Dermis blood vessel endothelial cell (primary cell): ENCODE measurements at regions not wholly inside any gene's neighbourhood (a gene's known extent, or its start where the extent isn't known, plus 50 kb on each side); places are given as distances from the start of the nearest gene placed in this dataset.

Experiments
- DNase-seq: peaks from one replicate; pipeline ENCODE4 v3.0.0; 2010

DNA sequence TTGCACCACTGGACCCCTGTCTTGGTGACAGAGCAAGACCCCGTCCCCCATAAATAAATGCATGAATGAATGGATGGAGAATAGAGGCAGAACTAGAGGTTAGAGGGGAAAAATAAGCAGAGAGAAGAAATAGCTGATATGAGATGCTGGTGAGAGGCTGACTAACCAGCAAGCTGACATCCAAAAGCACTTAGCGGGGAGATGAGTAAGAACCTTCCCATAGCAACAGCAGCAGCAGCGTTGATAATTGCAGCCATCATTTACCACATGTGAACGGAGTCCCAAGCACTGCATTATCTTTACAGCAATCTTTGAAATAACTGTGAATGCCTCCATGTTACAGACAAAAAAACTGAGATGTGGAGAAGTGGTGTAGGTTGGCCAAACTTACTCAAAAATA is 777.3 kb upstream of the EEF2KMT start:
- DNase-seq = no peak

DNA sequence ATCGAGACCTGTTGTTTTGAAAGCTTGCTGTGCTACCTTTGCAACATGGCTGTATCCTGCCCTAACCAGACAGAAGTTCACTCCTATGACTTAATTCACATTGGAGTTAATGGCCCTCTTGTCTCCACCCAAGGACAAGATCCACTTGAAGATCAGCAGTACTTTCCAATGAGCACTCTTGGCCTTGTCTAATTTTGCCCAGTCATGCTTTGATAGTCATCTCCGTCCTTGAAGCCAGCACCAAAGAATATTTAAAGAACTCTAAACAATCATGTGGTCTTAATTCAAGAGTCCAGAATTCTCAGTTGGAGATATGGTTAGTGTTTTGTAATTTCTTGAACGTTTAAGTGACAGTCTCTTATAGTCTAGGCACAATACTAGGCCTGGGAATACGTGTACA is 775.6 kb upstream of the EEF2KMT start:
- DNase-seq = no peak

DNA sequence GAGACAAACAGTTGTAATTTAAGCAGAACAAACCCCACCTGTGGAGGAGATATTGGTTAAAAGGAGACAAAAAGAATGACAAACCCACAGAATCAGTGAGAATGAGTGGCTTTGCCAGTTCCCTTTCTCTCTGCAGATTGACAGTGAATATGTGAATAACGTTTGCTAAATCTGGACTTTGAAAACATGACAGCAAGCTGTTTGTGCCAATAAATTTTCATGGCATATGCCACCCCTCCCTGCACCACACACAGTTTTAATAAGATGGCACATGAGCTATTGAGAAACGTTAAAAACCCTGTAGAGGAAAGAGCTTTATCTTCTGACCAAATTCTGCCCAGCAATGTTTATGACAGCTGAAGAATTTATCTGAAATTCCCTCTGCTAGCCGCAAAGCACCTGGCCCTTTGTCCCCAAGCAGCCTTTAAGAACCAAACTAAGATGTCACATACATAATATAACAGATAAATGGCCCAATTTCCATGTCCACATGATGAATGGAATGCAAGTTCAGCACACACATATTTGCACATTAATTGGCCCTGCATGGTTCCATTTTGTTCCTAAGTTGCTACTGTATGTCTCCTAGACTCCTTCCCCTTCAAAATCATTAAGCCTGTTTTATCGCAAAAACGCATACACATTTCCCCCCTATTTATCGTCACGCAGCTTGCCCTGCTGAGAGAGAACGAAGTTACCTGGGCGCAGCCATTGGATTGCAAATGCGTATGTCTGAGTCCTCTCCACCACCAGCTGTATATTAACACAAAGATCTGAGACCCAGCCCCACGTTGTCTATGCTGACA is 773.5 kb upstream of the EEF2KMT start:
- DNase-seq = no peak

DNA sequence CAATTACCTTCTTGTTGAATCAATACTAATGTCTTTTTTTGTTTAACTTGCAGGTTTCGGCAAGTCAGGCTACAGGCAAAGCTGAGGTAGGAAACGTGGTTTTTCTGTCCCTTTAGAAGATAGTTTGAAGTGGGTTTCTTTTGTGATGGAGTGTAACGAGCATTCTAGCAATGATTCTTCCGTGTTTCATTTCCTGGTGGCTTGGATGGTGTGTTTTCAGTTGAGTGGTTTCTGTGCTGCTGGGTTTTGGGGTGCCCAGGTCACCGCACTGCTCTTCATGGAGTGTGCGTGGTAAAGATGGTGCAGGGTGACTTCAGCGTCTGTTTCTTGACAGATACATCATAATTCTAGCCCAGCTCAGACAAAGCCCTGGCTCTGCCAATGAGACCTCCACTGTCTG is 769.7 kb upstream of the EEF2KMT start:
- no peak for DNase-seq

DNA sequence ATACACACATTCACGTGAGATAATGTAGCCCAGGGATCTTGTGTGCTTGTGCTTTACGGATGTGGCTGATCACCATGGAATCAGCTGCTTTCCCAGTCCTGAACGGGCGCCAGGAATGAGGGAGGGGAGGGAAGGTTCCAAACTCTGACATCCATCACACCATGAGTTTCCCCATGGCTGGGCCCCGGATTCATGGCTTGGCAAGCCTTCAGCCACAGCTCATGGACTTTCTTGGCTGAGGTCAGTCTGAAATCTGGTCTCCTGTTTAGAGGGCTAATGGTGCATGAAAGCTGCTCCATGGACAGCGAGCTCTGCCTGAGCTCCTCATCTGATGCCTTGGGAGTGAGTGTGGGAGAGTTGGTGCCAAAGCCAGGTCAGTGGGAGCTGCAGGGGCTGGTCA is 767.6 kb upstream of the EEF2KMT start:
- DNase-seq = no peak

DNA sequence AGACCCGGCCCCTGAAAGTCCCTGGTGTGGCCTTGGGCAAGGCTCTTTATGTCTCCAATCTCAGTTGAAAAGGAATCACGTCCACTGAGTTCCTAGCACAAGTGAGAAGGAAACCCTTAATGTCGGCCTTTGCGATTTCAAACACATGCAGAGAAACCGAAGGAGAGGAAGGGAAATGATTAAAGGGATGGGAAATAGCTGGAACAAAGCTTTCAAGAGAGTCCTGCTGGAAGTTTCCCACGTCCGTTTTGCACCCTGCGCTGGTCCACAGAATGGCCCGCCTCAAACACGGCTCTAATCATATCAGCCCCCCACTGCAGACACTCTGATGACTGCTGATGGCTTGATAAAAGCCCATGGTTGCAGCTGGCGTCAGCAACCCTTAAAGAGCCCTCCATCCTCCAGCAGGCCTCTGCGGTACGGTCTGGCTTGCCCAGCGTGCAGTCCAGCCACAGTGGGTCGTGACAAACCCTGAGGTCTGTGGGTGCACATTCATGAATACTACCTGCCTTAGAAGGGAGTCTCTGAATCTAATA is 765.5 kb upstream of the EEF2KMT start:
- DNase-seq = no peak

DNA sequence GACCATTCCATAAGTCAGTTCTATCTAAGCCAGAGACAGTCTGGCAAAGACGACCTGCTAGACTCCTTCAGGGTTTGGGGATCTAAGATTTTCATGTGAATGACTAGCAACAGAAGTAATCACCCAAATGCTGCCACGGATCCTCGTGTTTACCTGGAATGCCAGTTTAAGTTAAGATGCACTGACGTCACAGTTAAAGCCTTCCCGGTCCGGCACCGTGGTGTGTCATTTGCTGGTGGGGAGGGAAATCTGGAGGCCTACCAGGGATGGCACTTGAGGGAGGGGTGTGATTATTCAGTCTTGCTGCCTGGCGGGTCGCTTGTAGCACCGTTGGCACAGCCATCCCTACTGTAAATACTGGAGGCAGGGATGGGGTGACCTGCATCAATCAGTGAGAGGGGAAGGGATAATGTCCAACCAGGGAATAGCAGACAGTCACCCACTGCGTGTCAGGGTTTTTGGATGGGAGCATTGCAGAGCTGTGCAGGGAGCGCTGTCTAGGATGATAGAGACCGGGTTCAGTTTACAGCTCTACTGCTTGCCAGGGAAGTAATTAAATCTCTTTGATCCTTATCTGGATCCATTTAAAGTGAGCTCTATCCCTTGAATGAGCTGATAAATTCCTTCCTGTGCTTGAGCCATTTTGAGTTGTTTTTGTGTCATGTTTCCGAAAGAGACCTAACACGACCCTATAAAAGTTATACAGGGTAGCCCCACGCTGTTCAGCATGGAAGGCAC is 764.7 kb upstream of the EEF2KMT start:
- DNase-seq = no peak

DNA sequence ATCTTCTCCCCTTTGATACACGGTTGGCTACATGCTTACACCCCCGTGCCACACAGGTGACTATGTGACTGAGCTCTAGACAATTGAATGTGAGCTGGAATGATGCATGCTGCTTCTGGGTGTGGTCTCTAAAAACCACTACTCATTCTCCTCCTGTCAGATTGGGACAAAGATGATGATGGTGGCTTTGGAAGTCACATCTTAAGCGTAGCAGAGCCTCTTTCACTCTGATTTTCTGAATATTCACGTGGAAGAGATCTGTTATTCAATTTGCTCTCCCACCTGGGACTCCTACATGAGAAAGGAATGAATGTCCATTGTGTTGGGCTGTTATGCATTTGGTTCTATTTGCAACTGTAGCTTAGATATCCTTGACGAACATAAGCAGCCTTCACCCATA is 763.6 kb upstream of the EEF2KMT start:
- no peak for DNase-seq

DNA sequence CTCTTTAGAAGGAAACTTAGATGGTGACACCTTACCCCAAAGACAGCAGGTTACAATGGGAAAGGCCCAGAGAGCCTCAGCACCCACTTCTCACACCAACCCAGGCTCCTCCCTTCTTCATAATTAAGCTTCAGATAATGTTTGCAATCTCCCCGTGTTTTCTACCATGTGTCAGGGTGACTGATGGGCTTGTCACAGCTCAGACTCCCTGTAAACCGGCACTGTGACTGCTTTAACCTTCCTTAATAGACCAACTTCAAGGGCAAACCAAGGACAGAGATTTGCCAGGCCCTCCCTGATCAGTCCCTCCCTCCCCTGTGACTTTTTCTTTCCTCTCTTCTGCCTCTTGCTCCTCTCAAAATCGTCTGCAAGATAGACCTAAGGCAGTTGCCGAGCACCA is 760.6 kb upstream of the EEF2KMT start:
- DNase-seq = no peak

DNA sequence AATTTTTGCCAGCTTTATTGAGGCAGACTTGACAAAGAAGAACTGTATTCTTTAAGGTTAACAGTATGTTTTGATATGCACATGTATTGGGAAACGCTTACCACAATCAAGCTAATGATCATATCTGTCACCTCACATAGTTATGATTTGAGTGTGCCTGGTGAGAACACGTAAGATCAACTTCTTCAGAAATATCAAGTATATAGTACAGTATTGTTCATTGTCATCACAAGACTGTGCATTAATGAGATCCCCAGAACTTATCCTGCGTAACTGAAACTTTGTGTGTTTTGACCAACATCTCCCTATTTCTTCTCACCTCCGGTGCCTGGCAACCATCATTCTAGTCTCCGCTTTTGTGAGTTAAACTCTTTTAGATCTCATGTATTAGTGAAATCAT is 756.4 kb upstream of the EEF2KMT start:
- no peak for DNase-seq

DNA sequence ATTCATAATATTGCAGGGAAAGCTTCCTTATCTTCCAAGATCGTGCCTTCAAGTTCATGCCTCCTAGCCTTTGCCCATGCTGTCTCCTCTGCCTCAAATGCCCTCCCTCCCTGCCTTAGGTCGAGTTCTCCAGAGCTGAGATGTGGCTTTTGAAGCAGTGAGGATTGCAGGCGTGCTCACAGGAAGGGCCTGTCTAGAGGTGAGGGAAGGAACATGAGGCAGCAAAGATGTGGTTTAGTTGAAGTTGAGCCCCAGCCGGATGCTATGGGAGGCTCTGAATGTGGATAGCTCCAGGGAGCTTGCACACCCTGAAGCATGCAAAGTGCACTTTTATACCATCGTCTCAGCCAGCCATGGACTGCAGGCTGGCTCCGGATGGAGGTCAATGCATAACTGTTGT is 754.6 kb upstream of the EEF2KMT start:
- no peak for DNase-seq

DNA sequence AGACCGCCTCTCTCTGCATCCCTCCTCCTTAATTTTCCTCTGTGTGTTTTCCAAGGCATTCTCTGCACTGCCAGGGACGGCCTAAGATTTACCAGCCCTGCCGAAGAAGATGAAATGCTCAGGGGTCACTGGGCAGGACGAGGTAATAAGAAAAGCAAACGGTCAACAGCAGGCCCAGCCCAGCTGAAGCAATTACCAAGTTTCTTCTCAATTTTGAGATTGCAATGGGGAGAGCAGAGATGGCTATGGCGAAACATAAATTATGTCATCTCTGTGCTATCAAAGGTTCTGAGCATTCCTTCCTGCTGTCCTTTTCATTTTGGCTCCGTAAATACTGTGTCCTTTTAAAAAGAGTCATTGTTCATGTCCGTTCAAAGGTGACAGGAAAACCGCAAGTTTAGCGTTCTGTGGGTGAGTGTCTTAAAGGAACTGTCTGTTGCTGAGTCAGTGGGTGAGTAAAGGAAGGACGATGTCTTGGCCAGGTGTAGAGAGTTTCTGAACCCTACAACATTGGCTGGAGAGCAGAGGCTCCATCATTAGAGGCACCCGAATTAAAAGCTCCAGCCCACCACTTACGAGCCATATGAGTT is 753.9 kb upstream of the EEF2KMT start:
- DNase-seq = no peak

DNA sequence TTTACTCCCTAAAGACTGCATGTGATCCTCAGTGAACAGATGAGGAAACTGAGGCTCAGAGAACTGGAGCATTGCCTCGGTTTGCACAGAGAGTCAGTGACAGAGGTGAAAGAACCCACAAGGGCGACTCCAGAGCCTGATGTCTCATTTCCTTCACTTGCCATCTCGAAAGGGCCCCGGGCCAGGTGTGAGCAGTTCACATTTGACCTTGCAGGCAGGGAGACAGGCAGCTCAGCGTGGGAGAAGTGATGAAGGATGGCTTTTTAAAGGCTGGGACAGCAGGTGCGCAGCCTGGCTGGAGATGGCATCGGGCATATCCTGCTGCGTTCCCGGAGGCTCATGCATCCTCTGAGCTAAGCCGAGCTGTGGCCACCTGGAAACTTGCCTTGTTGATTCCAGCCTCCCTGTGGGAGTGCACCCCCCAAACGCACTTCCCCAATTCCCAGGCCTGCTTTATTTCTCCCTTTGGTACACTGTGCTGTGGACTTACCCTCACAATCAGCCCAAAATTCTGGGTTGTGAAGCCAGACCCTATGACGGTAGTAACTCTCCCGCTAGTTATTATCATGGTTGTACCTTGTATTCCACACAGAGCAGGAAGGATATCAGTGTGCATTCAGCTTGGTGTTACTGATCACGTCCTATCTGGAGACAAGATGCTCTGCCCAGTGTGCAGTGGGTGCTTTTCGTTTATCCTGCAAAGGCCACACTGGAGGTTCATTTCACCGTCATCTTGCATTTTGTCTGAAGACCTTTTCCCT is 753.2 kb upstream of the EEF2KMT start:
- no peak for DNase-seq

DNA sequence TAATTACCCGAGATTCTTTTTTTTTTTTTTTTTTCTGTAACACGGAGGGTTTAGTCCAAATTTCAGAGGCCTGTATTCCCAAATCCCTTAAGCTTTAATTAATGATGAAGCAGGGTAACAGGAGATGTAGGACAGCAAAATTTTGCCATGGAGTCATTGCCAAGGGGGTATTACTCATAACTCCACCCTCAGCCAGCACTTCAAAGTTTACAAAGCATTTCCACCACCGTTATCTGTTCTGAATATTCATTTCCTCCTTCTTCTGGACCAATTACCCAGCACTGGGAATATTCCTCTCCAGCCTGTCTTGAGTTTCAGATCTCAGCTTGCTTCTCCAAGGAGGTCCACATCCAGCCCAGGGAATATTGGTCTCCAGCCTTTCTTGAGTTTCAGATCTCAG is 747.5 kb upstream of the EEF2KMT start:
- DNase-seq = no peak

DNA sequence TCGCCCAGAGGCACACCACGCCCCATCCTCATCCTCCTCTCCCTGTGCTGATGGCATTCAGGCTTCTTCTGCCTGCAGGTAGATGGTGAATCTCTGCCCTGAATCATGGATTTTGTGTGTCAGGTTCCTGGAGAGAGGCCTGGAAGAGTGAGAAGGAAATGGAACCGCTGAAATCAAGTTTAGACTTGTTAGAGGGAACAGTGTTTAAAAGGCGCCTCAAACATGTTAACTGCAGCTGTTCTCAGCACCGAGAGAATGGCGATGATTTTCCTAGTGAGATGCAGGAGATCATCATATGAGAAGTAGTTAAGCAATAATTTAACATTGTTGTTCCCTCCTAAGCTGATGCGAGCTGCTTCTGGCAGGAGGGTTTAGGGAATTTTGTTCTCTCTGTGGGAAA is 744.4 kb upstream of the EEF2KMT start:
- no peak for DNase-seq

DNA sequence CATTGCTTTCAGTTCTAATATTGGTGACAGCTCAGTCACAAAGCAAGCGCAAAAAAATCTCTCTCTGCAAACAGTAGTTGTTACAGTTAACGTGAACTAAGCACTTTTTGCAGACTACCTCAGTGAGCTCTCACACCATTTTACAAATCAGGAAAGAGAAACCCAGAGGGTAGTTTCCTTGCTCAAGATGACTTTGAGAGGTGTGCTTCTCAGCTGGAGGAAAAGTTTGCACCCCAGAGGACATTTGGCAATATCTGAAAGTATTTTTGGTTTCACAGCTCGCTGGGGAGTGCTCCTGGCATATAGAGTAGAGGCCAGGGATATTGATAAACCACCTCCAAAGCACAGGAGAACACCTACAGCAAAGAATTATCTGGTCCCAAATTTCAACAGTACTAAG is 741.1 kb upstream of the EEF2KMT start:
- DNase-seq = no peak

DNA sequence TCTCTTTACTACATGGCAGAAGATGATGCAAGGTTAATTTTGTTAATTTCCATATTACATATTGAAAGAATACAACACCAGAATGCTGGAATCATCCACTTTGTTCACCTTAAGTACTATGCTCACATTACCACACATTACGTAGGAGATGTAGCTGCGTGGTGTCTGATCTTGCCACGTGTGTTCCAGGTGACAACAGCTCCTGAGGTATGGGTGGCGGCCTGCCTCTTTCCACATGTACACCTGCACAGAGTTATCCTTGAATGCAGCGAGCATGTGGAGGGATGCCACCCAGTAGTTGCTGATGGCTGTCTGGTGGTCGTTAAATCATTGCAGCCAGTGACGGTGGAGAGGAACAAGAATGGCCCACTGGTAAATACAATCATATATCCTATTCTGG is 740.5 kb upstream of the EEF2KMT start:
- no peak for DNase-seq

DNA sequence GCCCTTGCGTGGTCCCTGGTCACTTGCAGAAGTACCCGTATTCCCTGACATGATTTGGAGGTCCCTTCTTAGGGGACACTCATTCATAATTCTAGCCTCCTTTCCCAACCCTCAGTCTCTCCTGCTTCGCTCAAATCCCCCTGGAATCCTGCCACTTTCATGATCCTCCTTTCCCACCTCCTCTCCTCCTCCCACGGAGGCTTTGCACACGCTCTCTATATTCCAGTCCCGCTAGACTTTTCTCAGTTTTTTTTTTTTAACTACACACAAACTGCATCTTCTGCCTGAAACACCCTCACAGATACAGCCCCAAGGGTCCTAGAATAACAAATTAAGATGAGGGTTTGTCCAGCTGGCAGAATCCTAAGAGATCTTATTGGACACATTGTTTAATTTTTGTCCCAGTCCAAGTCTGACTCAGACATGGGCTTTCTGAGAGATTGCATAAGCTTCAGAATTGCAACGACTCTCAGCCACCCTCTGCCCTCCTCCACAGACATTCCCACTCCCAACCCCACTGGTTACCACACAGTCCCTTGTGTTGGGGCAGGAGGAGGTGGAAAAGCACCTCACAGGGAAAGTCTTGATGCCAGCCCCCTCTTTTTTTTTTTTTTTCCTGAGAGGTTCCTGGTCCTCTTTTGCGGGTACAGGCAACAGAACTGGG is 739.5 kb upstream of the EEF2KMT start:
- no peak for DNase-seq

DNA sequence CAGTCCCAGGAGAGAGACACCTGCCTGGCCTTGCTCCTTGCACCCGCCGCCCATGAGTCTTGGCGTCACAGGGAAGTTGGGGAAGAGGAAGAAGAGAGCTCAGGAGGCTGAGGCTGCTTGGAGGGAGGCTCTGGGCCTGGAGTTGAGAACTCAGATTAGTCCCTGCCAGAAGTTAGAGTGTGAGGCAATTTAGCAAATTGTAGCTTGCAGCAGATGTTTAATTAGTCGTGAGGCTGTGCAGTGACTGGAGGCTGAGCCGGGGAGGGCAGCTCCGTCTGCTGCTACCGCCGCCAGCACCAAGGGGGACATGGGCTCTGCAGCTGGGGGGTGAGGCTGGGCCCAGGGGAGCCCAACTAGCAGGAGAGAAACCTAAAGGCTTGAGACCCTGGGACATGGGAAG is 738.3 kb upstream of the EEF2KMT start:
- no peak for DNase-seq

DNA sequence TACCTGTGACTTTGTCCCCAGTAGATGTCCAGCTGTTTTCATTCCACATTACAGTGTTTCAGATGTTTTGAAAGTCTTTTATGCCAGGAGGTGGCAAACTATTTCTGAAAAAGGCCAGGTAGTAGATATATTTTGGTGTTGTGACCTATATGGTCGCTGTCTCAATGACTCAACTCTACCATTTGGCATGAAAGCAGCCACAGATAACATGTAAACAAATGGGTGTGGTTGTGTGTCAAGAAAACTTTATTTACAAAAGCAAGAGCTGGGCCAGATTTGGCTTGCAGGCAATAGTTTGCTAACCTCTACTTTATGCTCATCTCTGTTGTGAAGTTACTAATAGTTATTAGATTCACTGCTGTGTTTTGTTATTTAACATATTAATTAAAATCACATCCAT is 728.7 kb upstream of the EEF2KMT start:
- DNase-seq = no peak

DNA sequence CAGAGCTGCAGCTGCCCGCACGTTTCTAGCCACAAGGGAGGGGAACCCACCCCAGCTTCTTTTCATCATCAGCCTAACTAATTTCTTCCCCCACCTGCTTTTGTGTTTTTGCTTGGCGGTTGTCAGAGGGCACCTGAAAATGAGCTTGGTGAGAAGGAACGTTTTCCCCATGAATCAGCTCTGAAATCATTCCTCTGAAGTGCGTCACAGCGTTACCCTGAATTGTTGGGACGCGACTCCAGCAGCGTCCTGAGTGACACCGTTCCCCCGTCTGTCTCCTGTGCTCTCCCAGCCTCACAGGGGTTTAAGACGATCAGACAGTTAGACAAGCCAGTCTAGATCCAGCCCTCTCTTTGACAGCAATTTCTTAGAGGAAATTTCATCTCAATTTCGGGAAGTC is 722.9 kb upstream of the EEF2KMT start:
- DNase-seq = no peak

DNA sequence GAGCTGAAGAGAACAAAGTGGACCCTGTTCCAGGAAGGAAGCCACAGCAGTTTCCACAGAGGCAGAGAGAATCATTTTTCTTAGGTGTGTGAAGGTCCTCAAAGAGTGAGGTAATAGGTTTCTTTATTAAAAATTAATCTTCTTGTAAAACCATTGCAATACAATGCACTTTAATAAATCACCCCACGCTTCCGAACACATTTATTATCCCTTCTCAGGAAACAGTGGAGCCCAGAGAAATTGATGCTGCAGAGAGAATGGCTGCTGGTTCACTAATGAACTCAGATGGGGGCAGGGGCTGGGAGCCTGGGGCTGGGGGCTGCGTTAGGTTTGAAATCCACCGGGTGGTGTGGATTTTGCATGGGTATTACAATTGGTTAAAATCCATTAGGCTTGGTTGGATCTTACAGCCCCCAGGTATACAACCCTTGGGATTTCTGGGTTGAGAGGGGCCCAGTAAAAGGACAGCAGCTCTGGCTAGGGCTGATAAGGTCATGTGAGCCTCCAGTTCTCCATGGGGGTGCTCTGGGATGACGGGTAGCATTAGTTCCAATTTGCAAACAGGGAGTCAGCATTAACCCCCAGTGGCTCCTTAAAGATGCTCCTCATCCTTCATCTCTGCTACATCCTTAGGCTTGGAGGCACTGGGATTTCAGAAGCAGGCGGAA is 718.1 kb upstream of the EEF2KMT start:
- DNase-seq = no peak
